ENCODE measurements at regions not wholly inside any gene's neighbourhood (a gene's known extent, or its start where the extent isn't known, plus 50 kb on each side); places are given as distances from the start of the nearest gene placed in this dataset.

GRCh38 chr4:149234798-149235197 is 580.8 kb downstream of the IQCM start:
- TF ChIP-seq EZH2 (IDR thresholded peaks at IDR 0.05; ENCODE audit: low read length, missing control alignments), result no peak
- TF ChIP-seq, protein P1, sequence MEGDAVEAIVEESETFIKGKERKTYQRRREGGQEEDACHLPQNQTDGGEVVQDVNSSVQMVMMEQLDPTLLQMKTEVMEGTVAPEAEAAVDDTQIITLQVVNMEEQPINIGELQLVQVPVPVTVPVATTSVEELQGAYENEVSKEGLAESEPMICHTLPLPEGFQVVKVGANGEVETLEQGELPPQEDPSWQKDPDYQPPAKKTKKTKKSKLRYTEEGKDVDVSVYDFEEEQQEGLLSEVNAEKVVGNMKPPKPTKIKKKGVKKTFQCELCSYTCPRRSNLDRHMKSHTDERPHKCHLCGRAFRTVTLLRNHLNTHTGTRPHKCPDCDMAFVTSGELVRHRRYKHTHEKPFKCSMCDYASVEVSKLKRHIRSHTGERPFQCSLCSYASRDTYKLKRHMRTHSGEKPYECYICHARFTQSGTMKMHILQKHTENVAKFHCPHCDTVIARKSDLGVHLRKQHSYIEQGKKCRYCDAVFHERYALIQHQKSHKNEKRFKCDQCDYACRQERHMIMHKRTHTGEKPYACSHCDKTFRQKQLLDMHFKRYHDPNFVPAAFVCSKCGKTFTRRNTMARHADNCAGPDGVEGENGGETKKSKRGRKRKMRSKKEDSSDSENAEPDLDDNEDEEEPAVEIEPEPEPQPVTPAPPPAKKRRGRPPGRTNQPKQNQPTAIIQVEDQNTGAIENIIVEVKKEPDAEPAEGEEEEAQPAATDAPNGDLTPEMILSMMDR (conservative IDR thresholded peaks at IDR 0.05 in 1 of 2, IDR thresholded peaks at IDR 0.05 in 1 of 2; ENCODE audit: low read depth in 1 of 2, low read length in 2 of 2), result no peak
